ENCODE measurements at regions not wholly inside any gene's neighbourhood (a gene's known extent, or its start where the extent isn't known, plus 50 kb on each side); places are given as distances from the start of the nearest gene placed in this dataset.
"Not testable (repeated sequence)": the region's sequence is repeated elsewhere in the genome, so short reads cannot be mapped to it uniquely, and the experiment has no call there.

- intact Hi-C loops (cut with micrococcal nuclease) = not testable (repeated sequence)
Observed at GRCh38 chr1:214095896-214096295, 108.1 kb downstream of the PROX1 start.

- intact Hi-C loops (cut with micrococcal nuclease) = no loop called here
Observed at GRCh38 chr1:214101246-214101645, 113.5 kb downstream of the PROX1 start.

- intact Hi-C loops (cut with micrococcal nuclease) = no loop called here
Observed at GRCh38 chr1:214101828-214102227, 114.1 kb downstream of the PROX1 start.

- intact Hi-C loops (cut with micrococcal nuclease) = no loop called here
Observed at GRCh38 chr1:214102907-214103306, 115.1 kb downstream of the PROX1 start.

- intact Hi-C loops (cut with micrococcal nuclease) = no loop called here
Observed at GRCh38 chr1:214103778-214104177, 116.0 kb downstream of the PROX1 start.

- intact Hi-C loops (cut with micrococcal nuclease) = no loop called here
Observed at GRCh38 chr1:214106375-214106774, 118.6 kb downstream of the PROX1 start.

- intact Hi-C loops (cut with micrococcal nuclease) = no loop called here
Observed at GRCh38 chr1:214107322-214108096, 119.7 kb downstream of the PROX1 start.

- intact Hi-C loops (cut with micrococcal nuclease) = no loop called here
Observed at GRCh38 chr1:214108097-214108446, 120.3 kb downstream of the PROX1 start.

GRCh38 chr1:214111796-214112195 is 124.0 kb downstream of the PROX1 start:
- intact Hi-C loops (cut with micrococcal nuclease) = no loop called here

GRCh38 chr1:214116258-214116657 is 128.5 kb downstream of the PROX1 start:
- intact Hi-C loops (cut with micrococcal nuclease) = no loop called here

- intact Hi-C loops (cut with micrococcal nuclease) = no loop called here
Observed at GRCh38 chr1:214117780-214118179, 130.0 kb downstream of the PROX1 start.

GRCh38 chr1:214120191-214120590 is 132.4 kb downstream of the PROX1 start:
- intact Hi-C loops (cut with micrococcal nuclease) = loop anchor here (10.0 kb wide), 1 partner anchor 995 kb away; no protein-coding TSS in a partner anchor

GRCh38 chr1:214120951-214121350 is 133.2 kb downstream of the PROX1 start:
- intact Hi-C loops (cut with micrococcal nuclease) = loop anchor here (10.0 kb wide), 1 partner anchor 996 kb away; no protein-coding TSS in a partner anchor

- intact Hi-C loops (cut with micrococcal nuclease) = loop anchor here (10.0 kb wide), 1 partner anchor 997 kb away; no protein-coding TSS in a partner anchor
Observed at GRCh38 chr1:214122110-214122509, 134.3 kb downstream of the PROX1 start.

GRCh38 chr1:214123061-214123784 is 135.4 kb downstream of the PROX1 start:
- intact Hi-C loops (cut with micrococcal nuclease) = loop anchor here (1.0 to 10.0 kb wide), 2 partner anchors 879 to 998 kb away; no protein-coding TSS in a partner anchor

GRCh38 chr1:214124281-214124805 is 136.6 kb downstream of the PROX1 start:
- intact Hi-C loops (cut with micrococcal nuclease) = loop anchor here (10.0 kb wide), 1 partner anchor 1000 kb away; no protein-coding TSS in a partner anchor

GRCh38 chr1:214124915-214125314 is 137.1 kb downstream of the PROX1 start:
- intact Hi-C loops (cut with micrococcal nuclease) = loop anchor here (10.0 kb wide), 1 partner anchor 1000 kb away; no protein-coding TSS in a partner anchor

GRCh38 chr1:214125819-214126218 is 138.0 kb downstream of the PROX1 start:
- intact Hi-C loops (cut with micrococcal nuclease) = loop anchor here (10.0 kb wide), 1 partner anchor 1001 kb away; no protein-coding TSS in a partner anchor

- intact Hi-C loops (cut with micrococcal nuclease) = loop anchor here (10.0 kb wide), 1 partner anchor 1002 kb away; no protein-coding TSS in a partner anchor
Observed at GRCh38 chr1:214126697-214127146, 138.9 kb downstream of the PROX1 start.

GRCh38 chr1:214127705-214128104 is 139.9 kb downstream of the PROX1 start:
- intact Hi-C loops (cut with micrococcal nuclease) = loop anchor here (10.0 kb wide), 1 partner anchor 1003 kb away; no protein-coding TSS in a partner anchor

GRCh38 chr1:214135886-214136285 is 145.1 kb upstream of the SMYD2 start:
- intact Hi-C loops (cut with micrococcal nuclease) = no loop called here
